HepG2 (cell line): ENCODE measurements at regions not wholly inside any gene's neighbourhood (a gene's known extent, or its start where the extent isn't known, plus 50 kb on each side); places are given as distances from the start of the nearest gene placed in this dataset.

ENCODE experiments used
- ATAC-seq: fragments of 200-7000 bp; cut with Tn5 transposase; 3 replicates; pipeline ENCODE4 v1.9.1; 2020; ENCODE audit warnings: mild to moderate bottlenecking, moderate library complexity
- BruUV-seq: library from RNA; stranded (reverse); fragments of 400-500 nt; replicated peaks from 2 replicates; lab custom pipeline; 2021; lab: Mats Ljungman, UMichigan
- CTCF ChIA-PET: fragments of 300-600 bp; formaldehyde crosslinking; extraction: SDS; loops from one replicate; lab custom pipeline; 2021; ENCODE audit warnings: low total read pairs, inconsistent platforms, low intra/inter-chr PET ratio; lab: Yijun Ruan, JAX
- POLR2A ChIA-PET: fragments of 350-600 bp; sonication (Branson Sonifier 250); formaldehyde crosslinking; loops from one replicate; lab custom pipeline; 2020; ENCODE audit warnings: antibody characterized with exemption, inconsistent platforms; lab: Yijun Ruan, JAX
- DNase-seq: peaks from one replicate; pipeline ENCODE4 v3.0.0-alpha.2; 2015; ENCODE audit warnings: low spot score
- FAIRE-seq: peaks from 3 replicates; lab custom pipeline; 2011; peaks lifted over from hg19 to GRCh38; lab: Jason Lieb, UNC
- H2AFZ ChIP-seq: one replicate; pipeline ENCODE4 v1.6.1; 2011; ENCODE audit warnings: low read length, inconsistent platforms
- H3K27ac ChIP-seq: fragments of 300-600 bp; 3 replicates; pipeline ENCODE4 v1.8.0; 2011; ENCODE audit warnings: mixed run types, mild to moderate bottlenecking, mixed read lengths, low read length, inconsistent platforms; ENCODE audit not compliant: insufficient read depth; ENCODE audit errors: extremely low read length
- H3K27me3 ChIP-seq, 2 experiments: fragments of 200-600 bp in 1 of 2; 2 replicates in 1 of 2; 3 replicates in 1 of 2; pipeline versions ENCODE4 v1.6.0 to v1.8.0; 2011; ENCODE audit warnings: low read length in 2 of 2, mild to moderate bottlenecking in 2 of 2, moderate library complexity in 2 of 2, inconsistent platforms in 1 of 2; ENCODE audit not compliant: insufficient read depth in 2 of 2, control insufficient read depth in 1 of 2
- H3K36me3 ChIP-seq, 2 experiments: fragments of 200-600 bp in 1 of 2; replicated peaks in 1 of 2; 2 replicates in 1 of 2; 3 replicates in 1 of 2; pipeline versions ENCODE4 v1.5.1 to v1.8.0; 2011; ENCODE audit warnings: low read length in 2 of 2, inconsistent platforms in 1 of 2; ENCODE audit not compliant: insufficient read depth in 2 of 2, control insufficient read depth in 1 of 2
- H3K4me1 ChIP-seq: 2 replicates; pipeline ENCODE4 v1.5.1; 2012; ENCODE audit warnings: low read length, inconsistent platforms; ENCODE audit not compliant: insufficient read depth
- H3K4me2 ChIP-seq: 2 replicates; pipeline ENCODE4 v1.6.0; 2011; ENCODE audit warnings: low read depth, low read length, inconsistent platforms
- H3K4me3 ChIP-seq, 3 experiments: fragments of 200-600 bp in 1 of 3; sonication (generic), shearing (Covaris generic) in 1 of 3; replicated peaks in 1 of 3; 2 replicates each; pipeline ENCODE4 v1.5.1; 2011 to 2016; ENCODE audit warnings: low read length in 3 of 3, inconsistent platforms in 2 of 3, low read depth in 2 of 3, mild to moderate bottlenecking in 2 of 3, control low read depth in 1 of 3, mixed read lengths in 1 of 3; ENCODE audit not compliant: insufficient read depth in 1 of 3
- H3K79me2 ChIP-seq: one replicate; pipeline ENCODE4 v1.6.1; 2011; ENCODE audit warnings: low read length, inconsistent platforms; ENCODE audit not compliant: insufficient read depth
- H3K9ac ChIP-seq: 2 replicates; pipeline ENCODE4 v1.6.0; 2011; ENCODE audit warnings: mild to moderate bottlenecking, low read depth, low read length, inconsistent platforms; ENCODE audit not compliant: insufficient read depth
- H3K9me3 ChIP-seq: 2 replicates; pipeline ENCODE4 v1.5.1; 2012; ENCODE audit warnings: mild to moderate bottlenecking, low read length
- H4K20me1 ChIP-seq: 2 replicates; pipeline ENCODE4 v1.6.0; 2011; ENCODE audit warnings: inconsistent platforms, mild to moderate bottlenecking, low read length, moderate library complexity; ENCODE audit not compliant: insufficient read depth
- CEBPG ChIP-seq: IDR thresholded peaks from 2 replicates; pipeline ENCODE4 v1.6.1; 2016
- FLYWCH1 ChIP-seq: sonication (generic); formaldehyde crosslinking; IDR thresholded peaks from 2 replicates; pipeline ENCODE4 v1.8.1; 2023; ENCODE audit warnings: mild to moderate bottlenecking, missing genetic modification reagents
- HDAC2 ChIP-seq: sonication (generic); formaldehyde crosslinking; IDR thresholded peaks from 2 replicates; pipeline ENCODE4 v1.4.0; 2020; ENCODE audit warnings: missing genetic modification reagents
- HNF4G ChIP-seq, 2 experiments: sonication (generic) in 1 of 2; formaldehyde crosslinking in 1 of 2; IDR thresholded peaks; 2 replicates each; pipeline versions ENCODE4 v1.4.0 to v1.6.1; 2011 to 2020; ENCODE audit warnings: borderline replicate concordance in 2 of 2, low read depth in 2 of 2, mild to moderate bottlenecking in 2 of 2, low read length in 1 of 2, missing genetic modification reagents in 1 of 2, moderate library complexity in 1 of 2
- MAFK ChIP-seq, 2 experiments: IDR thresholded peaks in 1 of 2; conservative IDR thresholded peaks in 1 of 2; 2 replicates each; pipeline ENCODE4 v1.6.1; 2011; ENCODE audit warnings: improper control_type of control experiment in 2 of 2, low read length in 2 of 2
- NPAS2 ChIP-seq: sonication (generic); formaldehyde crosslinking; IDR thresholded peaks from 2 replicates; pipeline ENCODE4 v1.8.0; 2022; ENCODE audit warnings: mild to moderate bottlenecking, missing genetic modification reagents, borderline replicate concordance
- PAF1 ChIP-seq: IDR thresholded peaks from 2 replicates; pipeline ENCODE4 v1.6.1; 2016; ENCODE audit warnings: missing genetic modification reagents, missing compliant biosample characterization
- RBFOX2 ChIP-seq: fragments of 200-400 bp; formaldehyde crosslinking; IDR thresholded peaks from 2 replicates; pipeline ENCODE4 v1.6.1; 2017; ENCODE audit warnings: low read depth, mild to moderate bottlenecking, low read length
- SETDB1 ChIP-seq: sonication (generic); formaldehyde crosslinking; IDR thresholded peaks from 2 replicates; pipeline ENCODE4 v1.5.1; 2020; ENCODE audit warnings: missing genetic modification reagents, mild to moderate bottlenecking, borderline replicate concordance
- TSC22D2 ChIP-seq: sonication (generic); formaldehyde crosslinking; IDR thresholded peaks from 2 replicates; pipeline ENCODE4 v1.5.1; 2020; ENCODE audit warnings: missing genetic modification reagents, mild to moderate bottlenecking, borderline replicate concordance
- ZNF224 ChIP-seq: sonication (generic); formaldehyde crosslinking; IDR thresholded peaks from 2 replicates; pipeline ENCODE4 v1.5.0; 2020; ENCODE audit warnings: mild to moderate bottlenecking, missing genetic modification reagents
- ZNF260 ChIP-seq: sonication (generic); formaldehyde crosslinking; IDR thresholded peaks from 2 replicates; pipeline ENCODE4 v1.4.0; 2020; ENCODE audit warnings: missing genetic modification reagents, low read depth, mild to moderate bottlenecking, borderline replicate concordance
- ZNF703 ChIP-seq: sonication (generic); formaldehyde crosslinking; IDR thresholded peaks from 2 replicates; pipeline ENCODE4 v1.5.1; 2020; ENCODE audit warnings: missing genetic modification reagents, mild to moderate bottlenecking, moderate library complexity, borderline replicate concordance
- WGBS: methylation state at CpG from one replicate; pipeline ENCODE4 v1.1.6; 2017; ENCODE audit warnings: low lambda C conversion rate; 5-methylcytosine and 5-hydroxymethylcytosine counted together
- in situ Hi-C: cut with HindIII; loops from 2 replicates; pipeline ENCODE4 v1.10.0; 2017; ENCODE audit warnings: low pct_unique_long_range_greater_than_20kb; ENCODE audit not compliant: extremely low pct_ligation_motif_present
- intact Hi-C: fragments of 100-400 bp; cut with micrococcal nuclease; formaldehyde crosslinking; loops from one replicate; pipeline ENCODE4 v1.10.0; 2022; ENCODE audit not compliant: unreplicated experiment
- TF ChIP-seq, protein P1 (sequence below): sonication (generic); formaldehyde crosslinking; IDR thresholded peaks from 2 replicates; pipeline ENCODE4 v1.5.0; 2020; ENCODE audit warnings: missing genetic modification reagents
- TF ChIP-seq, protein P2 (sequence below): sonication (generic); formaldehyde crosslinking; IDR thresholded peaks from 2 replicates; pipeline ENCODE4 v1.8.0; 2022; ENCODE audit warnings: missing genetic modification reagents, mild to moderate bottlenecking, inconsistent platforms, borderline replicate concordance
- TF ChIP-seq, protein P3 (sequence below): sonication (generic); formaldehyde crosslinking; IDR thresholded peaks from 2 replicates; pipeline ENCODE4 v1.4.0; 2020; ENCODE audit warnings: missing genetic modification reagents, borderline replicate concordance

DNA sequence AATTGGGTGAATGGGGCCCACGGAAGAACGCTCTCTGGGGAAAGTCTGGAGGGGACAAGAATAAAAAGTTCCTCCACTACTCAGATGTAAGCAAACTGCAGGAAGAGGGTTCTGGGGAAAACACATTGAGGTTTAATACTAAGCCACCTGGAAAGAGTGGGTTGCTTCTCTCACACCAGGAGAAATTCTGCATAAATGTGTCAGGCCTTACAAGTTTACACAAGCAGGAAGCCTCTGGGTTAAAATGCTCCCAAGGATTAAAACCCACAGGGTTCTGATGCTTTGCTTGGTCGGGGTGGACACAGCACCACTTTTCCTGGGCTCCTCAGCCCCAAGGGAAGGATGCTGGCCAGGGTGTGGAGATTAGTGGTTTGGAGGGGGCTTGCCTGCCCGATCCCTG lies 122.1 kb upstream of the SLC22A23 start:
- Histone ChIP-seq H2AFZ (no peak overlapping the region), H3K27me3 (peaks cover 3 to 48% of the 10 kb centered on the region in 2 experiments; a peak in 4 of 5 replicates), H3K27ac (no peak overlapping the region), H3K36me3 (no peaks in the 10 kb centered on the region), H3K9ac (no peak overlapping the region), H3K4me1 (no peaks in the 10 kb centered on the region), H3K4me2 (no peak overlapping the region), H3K79me2 (no peaks in the 10 kb centered on the region), H3K4me3 (no peak overlapping the region), H3K9me3 (no peaks in the 10 kb centered on the region), H4K20me1 (no peaks in the 10 kb centered on the region)
- POLR2A ChIA-PET, result no interaction called here
- ATAC-seq (no peak), FAIRE-seq (no peak), DNase-seq (no peak)
- intact Hi-C loops (no loop called here), in situ Hi-C loops (no loop called here)
- 22% methylated on average over 3 of the region's 4 CpGs for WGBS
- no TSS peak for BruUV-seq
- no peak for TF ChIP-seq TSC22D2
- no peak for TF ChIP-seq MAFK (conservative IDR thresholded peaks at IDR 0.05 in 1 of 2, IDR thresholded peaks at IDR 0.05 in 1 of 2; ENCODE audit: low read length in 2 of 2)
- TF ChIP-seq, protein P1, sequence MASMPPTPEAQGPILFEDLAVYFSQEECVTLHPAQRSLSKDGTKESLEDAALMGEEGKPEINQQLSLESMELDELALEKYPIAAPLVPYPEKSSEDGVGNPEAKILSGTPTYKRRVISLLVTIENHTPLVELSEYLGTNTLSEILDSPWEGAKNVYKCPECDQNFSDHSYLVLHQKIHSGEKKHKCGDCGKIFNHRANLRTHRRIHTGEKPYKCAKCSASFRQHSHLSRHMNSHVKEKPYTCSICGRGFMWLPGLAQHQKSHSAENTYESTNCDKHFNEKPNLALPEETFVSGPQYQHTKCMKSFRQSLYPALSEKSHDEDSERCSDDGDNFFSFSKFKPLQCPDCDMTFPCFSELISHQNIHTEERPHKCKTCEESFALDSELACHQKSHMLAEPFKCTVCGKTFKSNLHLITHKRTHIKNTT, result no peak
- TF ChIP-seq ZNF703, result no peak
- TF ChIP-seq SETDB1 (CRISPR knock-in tag), result no peak
- TF ChIP-seq PAF1, result no peak
- TF ChIP-seq ZNF224 (CRISPR knock-in tag), result no peak
- no peak for TF ChIP-seq NPAS2
- TF ChIP-seq ZNF260 (CRISPR knock-in tag), result no peak
- TF ChIP-seq RBFOX2, result no peak
- TF ChIP-seq HNF4G (IDR thresholded peaks at IDR 0.05; ENCODE audit: borderline replicate concordance, low read depth, low read length), result no peak
- no peak for TF ChIP-seq HNF4G (CRISPR knock-in tag; IDR thresholded peaks at IDR 0.05; ENCODE audit: borderline replicate concordance, low read depth)
- TF ChIP-seq CEBPG, result no peak
- TF ChIP-seq, protein P2, sequence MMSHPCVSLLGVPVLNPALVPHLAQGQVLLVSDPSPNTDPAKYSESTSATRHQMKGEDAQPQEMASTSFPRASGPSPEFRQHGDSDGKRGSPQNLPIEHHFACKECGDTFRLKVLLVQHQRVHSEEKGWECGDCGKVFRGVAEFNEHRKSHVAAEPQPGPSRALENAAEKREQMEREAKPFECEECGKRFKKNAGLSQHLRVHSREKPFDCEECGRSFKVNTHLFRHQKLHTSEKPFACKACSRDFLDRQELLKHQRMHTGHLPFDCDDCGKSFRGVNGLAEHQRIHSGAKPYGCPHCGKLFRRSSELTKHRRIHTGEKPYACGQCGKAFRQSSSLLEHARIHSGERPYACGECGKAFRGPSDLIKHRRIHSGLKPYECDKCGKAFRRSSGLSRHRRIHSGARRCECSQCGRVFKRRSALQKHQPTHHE (CRISPR knock-in tag), result no peak
- no peak for TF ChIP-seq FLYWCH1 (CRISPR knock-in tag)
- no peak for TF ChIP-seq HDAC2 (CRISPR knock-in tag)
- TF ChIP-seq, protein P3, sequence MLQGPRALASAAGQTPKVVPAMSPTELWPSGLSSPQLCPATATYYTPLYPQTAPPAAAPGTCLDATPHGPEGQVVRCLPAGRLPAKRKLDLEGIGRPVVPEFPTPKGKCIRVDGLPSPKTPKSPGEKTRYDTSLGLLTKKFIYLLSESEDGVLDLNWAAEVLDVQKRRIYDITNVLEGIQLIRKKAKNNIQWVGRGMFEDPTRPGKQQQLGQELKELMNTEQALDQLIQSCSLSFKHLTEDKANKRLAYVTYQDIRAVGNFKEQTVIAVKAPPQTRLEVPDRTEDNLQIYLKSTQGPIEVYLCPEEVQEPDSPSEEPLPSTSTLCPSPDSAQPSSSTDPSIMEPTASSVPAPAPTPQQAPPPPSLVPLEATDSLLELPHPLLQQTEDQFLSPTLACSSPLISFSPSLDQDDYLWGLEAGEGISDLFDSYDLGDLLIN (CRISPR knock-in tag), result no peak
- CTCF ChIA-PET, result no interaction called here
